Endodermal cell (in vitro differentiated cells): ENCODE measurements at regions not wholly inside any gene's neighbourhood (a gene's known extent, or its start where the extent isn't known, plus 50 kb on each side); places are given as distances from the start of the nearest gene placed in this dataset.

ENCODE experiments used
- DNase-seq: peaks from one replicate; pipeline ENCODE4 v3.0.0-alpha.2; 2017
- H3K27ac ChIP-seq: 2 replicates; pipeline ENCODE4 v1.5.1; 2013; ENCODE audit warnings: mild to moderate bottlenecking, low read depth, low read length, moderate library complexity
- H3K27me3 ChIP-seq: 2 replicates; pipeline ENCODE4 v1.6.1; 2013; ENCODE audit warnings: mild to moderate bottlenecking, low read length, moderate library complexity; ENCODE audit not compliant: insufficient read depth, control insufficient read depth, poor library complexity, severe bottlenecking
- H3K36me3 ChIP-seq: 2 replicates; pipeline ENCODE4 v1.7.0; 2013; ENCODE audit warnings: mild to moderate bottlenecking, low read length, moderate library complexity; ENCODE audit not compliant: control insufficient read depth, insufficient read depth
- H3K4me1 ChIP-seq: one replicate; pipeline ENCODE4 v1.7.0; 2013; ENCODE audit warnings: low read length; ENCODE audit not compliant: control insufficient read depth, insufficient read depth
- H3K4me3 ChIP-seq: 2 replicates; pipeline ENCODE4 v1.5.1; 2013; ENCODE audit warnings: mild to moderate bottlenecking, low read length, moderate library complexity
- H3K9ac ChIP-seq: 2 replicates; pipeline ENCODE4 v1.6.1; 2013; ENCODE audit warnings: mild to moderate bottlenecking, low read length, moderate library complexity; ENCODE audit not compliant: poor library complexity, severe bottlenecking; ENCODE audit errors: extremely low read depth
- H3K9me3 ChIP-seq: 2 replicates; pipeline ENCODE4 v1.6.1; 2013; ENCODE audit warnings: mild to moderate bottlenecking, low read length, moderate library complexity; ENCODE audit not compliant: control insufficient read depth
- H3K27ac Mint-ChIP-seq: 2 replicates; pipeline ENCODE4 v1.8.0; 2020; ENCODE audit warnings: mixed read lengths
- H3K27me3 Mint-ChIP-seq: 2 replicates; pipeline ENCODE4 v1.8.0; 2021; ENCODE audit warnings: mild to moderate bottlenecking, mixed read lengths; ENCODE audit not compliant: insufficient read depth
- H3K36me3 Mint-ChIP-seq: 2 replicates; pipeline ENCODE4 v1.8.0; 2020; ENCODE audit warnings: low read depth, mixed read lengths
- H3K4me1 Mint-ChIP-seq: 2 replicates; pipeline ENCODE4 v1.8.0; 2020; ENCODE audit warnings: mixed read lengths
- H3K4me3 Mint-ChIP-seq: 2 replicates; pipeline ENCODE4 v1.8.0; 2020; ENCODE audit warnings: mild to moderate bottlenecking, moderate library complexity, mixed read lengths
- H3K9me3 Mint-ChIP-seq: 2 replicates; pipeline ENCODE4 v1.8.0; 2020; ENCODE audit warnings: mild to moderate bottlenecking, mixed read lengths
- WGBS, 2 experiments: methylation state at CpG; one replicate each; pipeline versions ENCODE4 v1.1.5 to v1.1.7; 2013; ENCODE audit warnings: missing lambda C conversion rate in 2 of 2, mixed read lengths in 1 of 2; ENCODE audit not compliant: insufficient coverage in 1 of 2, insufficient read length in 1 of 2; 5-methylcytosine and 5-hydroxymethylcytosine counted together
- TF ChIP-seq, protein P1 (sequence below): fragments of 200-600 bp; sonication (generic); conservative IDR thresholded peaks from 2 replicates; pipeline ENCODE4 v1.5.0; 2021; ENCODE audit warnings: antibody characterized with exemption, mild to moderate bottlenecking

GRCh38 chr7:130988443-130988842, 254.4 kb upstream of the KLF14 start:
- no peak overlapping the region for H3K4me3 Mint-ChIP-seq
- H3K4me1 Mint-ChIP-seq: no peaks in the 10 kb centered on the region
- no peaks in the 10 kb centered on the region for H3K27me3 ChIP-seq
- H3K27ac Mint-ChIP-seq: no peak overlapping the region
- no peak overlapping the region for H3K9ac ChIP-seq
- no peaks in the 10 kb centered on the region for H3K36me3 Mint-ChIP-seq
- TF ChIP-seq, protein P1, sequence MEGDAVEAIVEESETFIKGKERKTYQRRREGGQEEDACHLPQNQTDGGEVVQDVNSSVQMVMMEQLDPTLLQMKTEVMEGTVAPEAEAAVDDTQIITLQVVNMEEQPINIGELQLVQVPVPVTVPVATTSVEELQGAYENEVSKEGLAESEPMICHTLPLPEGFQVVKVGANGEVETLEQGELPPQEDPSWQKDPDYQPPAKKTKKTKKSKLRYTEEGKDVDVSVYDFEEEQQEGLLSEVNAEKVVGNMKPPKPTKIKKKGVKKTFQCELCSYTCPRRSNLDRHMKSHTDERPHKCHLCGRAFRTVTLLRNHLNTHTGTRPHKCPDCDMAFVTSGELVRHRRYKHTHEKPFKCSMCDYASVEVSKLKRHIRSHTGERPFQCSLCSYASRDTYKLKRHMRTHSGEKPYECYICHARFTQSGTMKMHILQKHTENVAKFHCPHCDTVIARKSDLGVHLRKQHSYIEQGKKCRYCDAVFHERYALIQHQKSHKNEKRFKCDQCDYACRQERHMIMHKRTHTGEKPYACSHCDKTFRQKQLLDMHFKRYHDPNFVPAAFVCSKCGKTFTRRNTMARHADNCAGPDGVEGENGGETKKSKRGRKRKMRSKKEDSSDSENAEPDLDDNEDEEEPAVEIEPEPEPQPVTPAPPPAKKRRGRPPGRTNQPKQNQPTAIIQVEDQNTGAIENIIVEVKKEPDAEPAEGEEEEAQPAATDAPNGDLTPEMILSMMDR: no peak
- H3K9me3 Mint-ChIP-seq: no peaks in the 10 kb centered on the region
- H3K27ac ChIP-seq: no peak overlapping the region
- WGBS, 2 experiments: 68 to 86% methylated on average over 5 of the region's 5 CpGs
- H3K4me1 ChIP-seq: no peaks in the 10 kb centered on the region
- no peaks in the 10 kb centered on the region for H3K36me3 ChIP-seq
- no peaks in the 10 kb centered on the region for H3K27me3 Mint-ChIP-seq
- no peak for DNase-seq
- no peak overlapping the region for H3K4me3 ChIP-seq
- no peaks in the 10 kb centered on the region for H3K9me3 ChIP-seq

GRCh38 chr7:130989101-130989795, 255.2 kb upstream of the KLF14 start:
- Histone ChIP-seq H3K27ac (no peak overlapping the region), H3K4me3 (no peak overlapping the region), H3K9ac (no peak overlapping the region), H3K36me3 (no peaks in the 10 kb centered on the region), H3K27me3 (no peaks in the 10 kb centered on the region), H3K4me1 (no peaks in the 10 kb centered on the region), H3K9me3 (no peaks in the 10 kb centered on the region)
- Mint-ChIP-seq H3K27ac (peak overlapping the region; percentile 1), H3K27me3 (no peaks in the 10 kb centered on the region), H3K36me3 (peaks cover 1% of the 10 kb centered on the region), H3K9me3 (no peaks in the 10 kb centered on the region), H3K4me3 (no peak overlapping the region), H3K4me1 (no peaks in the 10 kb centered on the region)
- TF ChIP-seq, protein P1: no peak
- DNase-seq: no peak
- WGBS, 2 experiments: 89 to 100% methylated on average over 1 to 2 of the region's 2 CpGs

- Histone ChIP-seq H3K27me3 (no peaks in the 10 kb centered on the region), H3K36me3 (no peaks in the 10 kb centered on the region), H3K9ac (no peak overlapping the region), H3K4me3 (no peak overlapping the region), H3K4me1 (no peaks in the 10 kb centered on the region), H3K27ac (no peak overlapping the region), H3K9me3 (no peaks in the 10 kb centered on the region)
- peaks cover 1% of the 10 kb centered on the region for H3K36me3 Mint-ChIP-seq
- no peaks in the 10 kb centered on the region for H3K9me3 Mint-ChIP-seq
- H3K27ac Mint-ChIP-seq: no peak overlapping the region
- no peaks in the 10 kb centered on the region for H3K4me1 Mint-ChIP-seq
- H3K27me3 Mint-ChIP-seq: no peaks in the 10 kb centered on the region
- no peak overlapping the region for H3K4me3 Mint-ChIP-seq
- WGBS, 2 experiments: 89% methylated on average over 16 of the region's 16 CpGs
- TF ChIP-seq, protein P1: no peak
- no peak for DNase-seq
Measured at GRCh38 chr7:130990178-130990832, 256.3 kb upstream of the KLF14 start.
